GM19240 (cell line): ENCODE measurements at regions not wholly inside any gene's neighbourhood (a gene's known extent, or its start where the extent isn't known, plus 50 kb on each side); places are given as distances from the start of the nearest gene placed in this dataset.
"Not testable (repeated sequence)": the region's sequence is repeated elsewhere in the genome, so short reads cannot be mapped to it uniquely, and the experiment has no call there.

Source experiments
- DNase-seq: peaks from one replicate; pipeline ENCODE4 v3.0.0; 2011; ENCODE audit warnings: low spot score; ENCODE audit not compliant: insufficient read length

DNA sequence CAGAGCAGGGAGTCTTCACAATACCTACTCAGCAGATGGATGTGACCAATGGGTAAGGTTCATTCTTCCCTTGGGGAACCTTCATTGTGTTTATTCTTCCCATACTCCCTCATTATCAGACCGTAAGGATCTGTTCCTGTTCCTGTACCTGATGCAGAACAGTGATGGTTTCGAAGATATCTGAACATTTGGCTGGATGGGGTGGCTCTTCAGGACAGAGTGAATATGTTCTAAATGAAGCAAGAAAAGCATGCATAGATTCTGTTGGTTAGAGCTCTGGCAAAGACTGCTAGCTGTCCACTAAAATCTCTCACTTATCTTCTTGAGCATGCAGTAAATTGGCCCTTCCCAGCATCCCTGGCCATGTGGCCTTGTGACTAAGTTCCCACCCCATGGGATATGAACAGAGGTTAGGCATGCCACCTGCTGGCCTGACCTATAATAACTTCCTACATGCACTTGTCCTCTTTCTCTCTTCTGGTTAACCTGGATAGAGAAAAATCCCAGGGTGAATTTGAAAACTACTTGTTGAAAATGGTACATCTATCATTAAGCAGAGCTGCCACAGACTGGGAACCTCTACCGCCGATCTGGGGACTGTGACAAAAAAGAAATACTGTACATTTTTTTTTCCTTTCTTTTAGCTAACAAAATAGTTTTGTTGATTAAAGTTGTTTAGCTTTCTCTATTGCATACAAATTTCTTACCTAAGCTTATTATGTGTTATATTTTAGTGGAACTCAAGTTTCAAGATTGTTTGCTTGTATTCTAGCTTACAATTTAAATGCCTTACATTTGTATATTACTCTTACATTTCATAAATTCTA lies 60.0 kb upstream of the BANK1 start:
- peak; percentile 3 for DNase-seq

DNA sequence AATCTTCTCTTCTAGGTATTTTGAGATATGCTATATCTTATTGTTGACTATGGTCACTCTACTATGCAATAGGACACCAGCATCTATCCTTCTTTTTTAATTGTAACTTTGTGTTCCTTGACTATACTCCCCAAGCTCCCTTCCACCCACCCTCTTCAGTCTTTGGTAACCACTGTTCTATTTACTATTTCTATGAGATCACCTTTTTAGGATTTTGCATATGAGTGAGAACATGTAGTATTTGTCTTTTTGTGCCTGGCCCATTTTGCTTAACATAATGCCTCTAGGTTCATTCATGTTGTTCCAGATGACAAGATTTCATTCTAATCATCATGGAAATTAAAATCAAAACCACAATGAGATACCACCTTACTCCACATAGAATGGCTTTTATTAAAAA lies 63.3 kb upstream of the BANK1 start:
- DNase-seq, result no peak

DNA sequence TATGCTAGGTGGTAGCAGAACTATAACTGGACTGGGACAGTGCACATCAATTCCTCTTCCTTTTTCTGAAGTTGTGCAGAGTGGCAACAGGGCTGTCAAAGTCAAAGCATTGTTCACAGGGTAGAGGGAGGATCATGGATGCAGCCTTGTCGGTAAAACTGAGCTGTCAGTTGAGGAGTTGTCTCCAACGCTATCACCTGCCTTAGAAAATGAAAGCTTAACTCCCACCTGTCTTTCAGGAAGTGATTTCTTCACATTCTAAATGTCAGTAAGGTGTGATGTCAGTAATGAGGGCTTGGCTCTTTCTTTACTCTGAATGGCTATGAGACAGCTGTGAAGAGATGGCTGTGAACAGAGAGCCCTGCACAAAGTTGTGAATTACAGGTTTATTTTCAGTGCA lies 66.4 kb upstream of the BANK1 start:
- DNase-seq, result no peak

DNA sequence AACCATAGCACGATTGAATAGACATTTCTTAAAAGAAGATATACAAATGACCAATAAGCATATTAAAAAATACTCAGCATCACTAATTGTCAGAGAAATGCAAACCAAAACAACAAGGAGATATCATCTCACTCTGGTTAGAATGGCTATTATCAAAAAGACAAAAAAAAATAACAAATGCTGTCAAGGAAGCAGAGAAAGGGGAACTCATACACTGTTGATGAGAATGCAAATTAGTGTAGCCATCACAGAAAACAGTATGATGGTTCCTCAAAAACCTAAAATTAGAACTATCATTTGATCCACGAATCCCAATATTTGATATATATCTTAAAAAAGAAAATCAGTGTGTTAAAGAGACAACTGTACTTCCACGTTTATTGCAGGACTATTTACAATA lies 71.7 kb upstream of the BANK1 start:
- no peak for DNase-seq

DNA sequence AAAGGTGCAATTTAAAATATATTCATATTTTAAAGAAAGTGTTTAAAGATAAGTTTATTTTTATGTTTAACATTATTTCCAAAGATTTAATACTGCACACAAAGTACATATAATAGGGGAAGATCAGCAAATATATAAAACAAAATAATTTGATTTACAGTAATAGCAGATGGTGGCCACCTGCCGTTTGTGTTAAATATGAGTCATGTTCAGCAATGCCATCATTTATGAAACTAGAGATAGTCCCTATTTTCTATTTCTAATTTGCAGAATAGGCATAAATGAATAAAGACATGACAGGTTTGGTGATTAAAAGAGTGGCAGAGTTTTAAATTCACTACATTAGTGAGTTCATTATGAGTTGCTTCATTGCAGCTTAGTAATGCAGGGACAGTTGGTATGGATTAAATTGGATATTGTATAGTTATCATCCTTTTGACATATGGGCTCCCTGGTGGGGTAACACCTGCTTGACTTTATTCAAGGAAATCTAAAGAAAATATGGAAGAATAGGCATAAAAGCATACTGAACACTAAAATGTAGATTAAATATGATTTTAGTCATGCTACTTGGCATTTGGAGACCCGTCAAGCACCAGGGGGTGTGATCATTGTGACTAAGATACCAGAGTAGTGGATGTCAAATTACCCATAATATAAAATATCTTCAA lies 78.8 kb upstream of the BANK1 start:
- no peak for DNase-seq

DNA sequence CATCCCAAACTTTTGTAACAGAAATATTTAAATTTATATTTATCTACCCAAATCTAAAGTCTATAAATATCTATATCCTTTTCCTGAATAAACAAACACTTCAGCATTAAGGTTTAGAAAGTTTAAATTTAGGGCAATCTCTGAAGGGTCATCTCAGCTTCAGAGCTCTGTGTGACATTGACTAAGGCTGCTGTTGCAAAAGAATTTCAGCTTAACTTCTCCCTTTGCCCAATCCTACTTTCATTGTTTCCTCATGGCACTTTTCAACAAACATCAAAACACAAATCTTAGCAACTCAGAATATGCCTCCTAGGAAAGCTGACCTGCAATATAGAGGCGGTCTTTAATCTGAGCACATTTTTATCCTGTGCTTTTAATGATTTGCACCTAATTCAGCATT lies 79.7 kb upstream of the BANK1 start:
- DNase-seq, result no peak

DNA sequence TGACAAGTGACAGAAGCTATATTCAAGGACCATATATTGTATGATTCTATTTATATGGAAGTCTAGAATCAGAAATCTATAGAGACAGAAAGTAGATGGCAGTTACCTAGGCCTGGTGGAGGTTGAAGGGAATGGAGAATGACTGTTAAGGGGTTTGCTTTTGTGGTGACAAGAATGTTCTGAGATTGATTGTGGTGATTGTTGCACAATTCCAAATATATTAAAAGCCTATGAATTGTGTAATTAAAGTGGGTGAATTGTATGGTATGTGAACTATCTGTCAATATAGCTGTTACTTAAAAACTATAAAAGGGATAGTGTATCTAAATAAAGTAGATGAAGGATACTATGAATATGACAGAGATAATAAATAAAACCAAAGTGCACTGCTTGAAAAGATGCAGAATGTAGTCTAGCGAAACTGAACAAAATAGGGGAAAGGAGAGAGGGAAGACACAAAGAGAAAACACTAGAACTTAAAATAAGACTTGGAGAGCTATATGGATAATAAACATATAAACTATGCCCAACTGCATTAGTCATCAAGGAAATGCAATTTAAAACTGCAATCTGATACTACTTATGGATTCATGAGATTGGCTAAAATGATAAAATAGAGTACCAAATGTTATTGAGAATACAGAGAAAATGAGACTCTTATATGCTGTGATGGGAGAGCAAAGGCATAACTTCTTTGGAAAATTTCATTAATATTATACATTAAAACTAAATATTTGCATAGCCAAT lies 82.1 kb upstream of the BANK1 start:
- DNase-seq, result no peak

DNA sequence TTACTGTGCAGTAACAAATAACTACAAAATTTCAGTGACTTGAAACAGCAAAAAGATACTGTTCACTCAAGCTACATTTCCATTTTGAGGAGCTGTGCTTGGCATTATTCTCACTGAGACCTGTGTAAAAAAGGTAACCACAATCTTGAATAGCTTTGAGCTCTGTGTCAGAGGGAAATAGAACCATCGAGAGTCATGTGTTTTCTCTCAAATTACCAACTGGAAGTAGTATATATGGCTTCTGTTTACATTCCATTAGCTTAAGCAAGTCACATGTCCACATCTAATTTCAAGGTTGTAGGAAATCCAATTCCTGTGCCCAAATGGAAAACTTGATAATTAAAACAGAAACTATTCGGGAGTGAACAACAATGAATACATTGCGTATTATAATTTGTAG lies 82.9 kb upstream of the BANK1 start:
- DNase-seq, result no peak

DNA sequence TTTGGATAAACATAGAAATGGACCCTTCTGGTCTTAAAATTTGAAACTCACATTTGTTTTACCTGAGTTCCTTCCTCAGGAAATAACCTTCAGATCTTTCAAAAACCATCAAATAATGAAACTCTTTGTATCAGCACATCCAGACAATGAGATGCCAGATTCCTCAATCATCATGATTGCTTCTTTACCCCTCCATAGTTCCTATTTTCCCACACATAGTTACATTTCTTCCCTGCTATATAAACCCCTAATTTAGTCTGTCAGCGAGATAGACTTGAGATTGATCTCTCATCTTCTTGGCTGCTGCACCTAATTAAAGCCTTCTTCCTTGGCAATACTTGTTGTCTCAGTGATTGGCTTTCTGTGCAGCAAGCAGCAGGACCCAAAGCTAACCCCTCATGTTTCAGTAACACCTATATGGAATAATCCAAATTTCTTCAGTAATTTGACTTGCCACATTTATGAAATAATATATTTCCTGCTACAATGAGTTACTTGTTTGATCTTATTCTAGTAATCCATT lies 83.9 kb upstream of the BANK1 start:
- DNase-seq, result no peak

DNA sequence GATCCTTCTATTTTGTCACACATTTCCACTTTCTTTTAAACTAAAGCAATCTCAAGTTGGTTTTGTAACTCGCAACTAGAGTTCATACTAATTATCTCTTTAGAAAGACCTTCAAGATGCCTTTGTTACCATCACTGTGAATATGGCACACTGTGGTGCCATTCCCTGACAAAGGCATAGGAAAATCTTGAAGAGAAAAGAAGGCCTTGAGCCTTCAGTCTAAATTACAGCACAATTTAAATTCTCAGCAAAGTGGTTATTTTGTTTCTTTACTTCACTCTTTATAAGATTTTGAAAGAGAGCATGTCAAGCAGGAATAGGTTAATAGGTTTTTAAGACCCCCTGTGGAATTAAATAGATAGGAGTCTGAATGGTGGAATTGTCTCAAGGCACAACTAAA lies 89.0 kb upstream of the BANK1 start:
- DNase-seq, result no peak

DNA sequence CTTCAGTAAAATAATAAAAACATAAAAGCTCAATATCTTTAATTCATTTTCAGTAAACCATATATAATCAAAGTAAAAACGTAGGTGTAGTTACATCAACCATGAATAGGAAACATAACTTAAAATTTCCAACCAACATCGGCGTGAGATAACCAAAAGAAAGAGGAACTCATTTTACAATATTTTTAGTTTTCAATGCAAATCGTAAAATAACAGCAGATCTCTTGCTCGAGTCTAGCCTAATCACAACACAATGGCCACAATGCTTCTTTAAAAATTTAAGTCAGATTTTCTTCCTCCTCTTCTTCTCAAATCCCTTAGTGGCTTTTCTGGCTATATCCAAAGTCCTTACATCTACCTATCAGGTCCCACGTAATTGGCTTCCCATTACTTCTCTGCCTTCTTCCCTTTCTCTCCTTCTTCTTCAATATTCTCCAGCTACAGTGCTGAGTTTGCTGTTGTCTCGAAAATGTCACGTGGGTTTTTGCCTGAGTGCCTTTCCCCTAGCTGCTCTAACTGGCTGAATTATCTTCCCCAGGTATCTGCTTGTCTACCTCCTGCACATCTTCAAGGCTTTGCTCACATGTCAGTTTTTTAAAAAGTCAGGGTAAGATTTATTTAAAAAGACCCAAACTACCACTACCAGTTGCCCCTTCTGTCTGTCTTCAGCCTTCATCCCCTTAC lies 90.9 kb upstream of the BANK1 start:
- no peak for DNase-seq

DNA sequence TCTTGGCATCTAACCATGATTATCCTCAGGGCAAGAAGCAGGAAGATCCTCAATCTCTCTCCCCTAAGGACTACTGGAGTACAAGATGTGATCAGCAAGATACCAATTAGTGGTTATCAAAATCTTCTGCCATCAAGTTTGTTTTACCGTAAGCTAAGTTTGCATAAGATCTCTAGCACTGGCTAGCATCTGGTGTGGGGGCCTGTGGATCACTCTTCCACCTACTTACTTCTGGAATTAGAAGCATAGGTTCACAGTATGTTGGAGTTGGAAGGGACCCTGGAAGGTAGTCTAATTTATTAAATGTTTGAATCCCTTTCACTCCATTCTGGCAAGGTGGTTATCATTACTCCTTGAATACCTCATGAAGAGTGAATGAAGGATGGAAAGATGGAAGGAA lies 93.3 kb upstream of the BANK1 start:
- DNase-seq, result no peak

DNA sequence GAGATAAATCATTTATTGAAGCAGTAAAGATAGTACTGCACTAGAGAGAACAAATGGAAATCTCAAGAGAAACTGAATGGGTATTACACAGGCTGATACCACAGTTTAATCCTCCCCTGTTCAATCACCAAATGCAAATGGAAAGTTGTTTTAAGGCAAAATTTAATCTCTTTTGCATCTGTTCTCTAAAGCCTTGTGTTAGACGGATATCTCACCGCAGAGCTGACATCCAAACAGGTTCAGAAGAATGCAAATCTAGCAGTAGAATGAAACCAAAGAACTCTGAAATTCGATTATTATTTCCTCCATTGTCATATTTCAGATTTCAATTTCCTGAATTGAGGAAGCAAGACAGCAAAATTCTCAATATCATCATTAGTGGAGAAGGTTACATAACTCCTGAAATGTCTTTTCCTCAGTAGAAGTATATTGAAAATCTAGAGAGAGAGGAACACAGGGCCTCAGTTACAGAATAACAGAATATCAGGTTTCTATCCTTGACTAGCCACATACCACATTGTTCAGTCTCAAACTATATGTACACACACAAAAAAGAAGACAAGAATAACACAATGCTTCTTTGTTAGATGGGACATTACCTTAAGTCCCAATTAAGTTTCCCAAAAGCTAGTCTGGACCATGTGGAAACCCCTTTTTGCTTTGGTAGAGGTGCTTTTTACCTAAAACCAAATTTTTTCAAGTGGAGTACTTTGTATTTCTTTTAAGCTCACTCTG lies 94.1 kb upstream of the BANK1 start:
- DNase-seq, result no peak

DNA sequence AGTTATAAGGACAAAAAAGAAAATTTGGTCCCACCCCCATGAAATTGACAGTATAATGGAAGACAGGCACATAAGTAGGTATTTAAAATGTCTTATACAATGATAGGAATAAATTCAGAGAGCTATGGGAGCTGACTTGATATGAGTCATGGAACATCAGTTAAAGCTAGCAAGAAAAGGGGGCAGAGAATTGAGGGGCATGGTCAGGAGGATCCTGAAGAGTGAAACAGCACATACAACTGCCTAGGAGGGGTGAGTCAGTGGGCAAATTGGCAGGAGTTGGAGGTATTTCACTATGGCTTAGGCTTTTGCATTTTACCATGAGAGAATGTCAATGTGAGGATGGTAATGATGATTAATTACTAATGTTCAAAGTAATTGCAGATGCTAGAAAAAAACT lies 95.4 kb upstream of the BANK1 start:
- no peak for DNase-seq

DNA sequence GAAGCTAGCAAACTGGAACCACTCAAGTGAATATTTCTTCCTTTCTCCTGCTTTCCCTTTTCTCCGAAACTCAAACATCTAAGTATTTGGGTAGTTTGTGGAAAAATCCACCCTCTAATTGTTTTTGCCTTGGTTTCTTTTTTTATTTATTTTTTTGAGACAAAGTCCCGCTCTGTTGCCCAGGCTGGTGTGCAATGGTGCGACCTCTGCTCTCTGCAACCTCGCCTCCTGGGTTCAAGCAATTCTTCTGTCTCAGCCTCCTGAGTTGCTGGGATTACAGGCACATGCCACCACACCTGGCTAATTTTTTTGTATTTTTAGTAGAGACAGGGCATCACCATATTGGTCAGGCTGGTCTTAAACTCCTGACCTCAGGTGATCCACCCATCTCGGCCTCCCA lies 96.1 kb upstream of the BANK1 start:
- DNase-seq, result not testable (repeated sequence)

DNA sequence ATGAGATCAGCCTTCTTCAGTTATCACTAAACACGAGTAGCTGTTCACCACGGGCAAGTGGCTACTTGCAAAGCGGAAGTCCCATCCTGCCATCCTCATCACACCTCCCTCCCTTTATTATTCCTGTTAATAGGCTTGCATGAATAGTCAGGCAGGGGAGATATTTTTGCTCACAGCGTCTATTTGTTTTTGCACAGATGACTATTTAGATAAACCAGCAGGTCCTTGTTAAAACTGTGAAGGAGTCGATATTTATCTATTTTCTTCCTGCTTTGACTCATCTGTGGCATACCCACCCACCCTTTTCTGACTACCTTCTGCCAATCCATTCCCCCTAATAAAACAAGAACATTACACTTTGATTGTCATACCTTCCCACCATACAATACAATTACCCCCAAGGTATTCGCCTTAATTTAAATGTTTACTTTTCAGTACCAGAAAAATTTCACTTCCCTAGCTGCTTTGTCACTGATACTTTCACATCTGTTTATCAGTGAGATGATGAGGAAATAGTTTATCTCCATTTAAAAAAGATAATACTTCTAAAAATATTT lies 96.6 kb upstream of the BANK1 start:
- no peak for DNase-seq

DNA sequence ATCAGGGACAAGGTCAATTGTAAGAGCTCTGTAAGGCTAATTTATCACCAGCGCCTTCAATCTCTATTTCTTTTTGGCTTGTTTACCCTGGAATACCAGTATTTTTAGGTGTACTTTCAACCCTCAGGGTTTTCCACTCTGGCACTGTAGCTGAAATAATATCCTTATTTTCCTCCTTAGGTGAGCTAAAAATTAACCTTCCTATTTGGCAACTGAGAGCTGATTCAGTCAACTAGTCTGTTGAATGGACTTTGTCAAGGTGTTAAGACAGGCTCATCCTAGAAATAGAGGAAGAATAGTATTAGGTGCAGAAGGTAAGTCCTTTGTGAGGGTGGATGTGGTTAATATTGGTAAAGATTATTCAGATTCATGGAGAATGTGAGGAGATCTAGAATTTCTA lies 101.3 kb upstream of the BANK1 start:
- no peak for DNase-seq

DNA sequence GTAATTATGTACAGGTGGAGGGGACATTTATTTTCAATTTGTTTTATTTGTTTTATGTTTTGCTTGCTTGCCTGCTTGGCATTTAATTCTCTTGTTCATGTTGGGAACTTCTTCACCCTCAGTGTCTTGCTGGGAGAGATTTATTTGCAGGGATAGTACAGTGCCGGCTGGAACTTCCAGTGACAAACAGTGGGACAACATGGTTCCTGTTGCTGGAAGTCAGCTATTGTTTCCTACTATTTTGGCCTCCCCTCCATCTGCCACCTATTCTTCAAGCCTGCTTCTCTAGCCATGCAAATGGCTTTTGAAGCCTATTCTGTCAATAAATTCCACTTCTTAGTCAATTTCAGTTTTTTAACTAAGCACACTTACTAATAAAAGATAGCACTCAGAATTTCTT lies 105.4 kb upstream of the BANK1 start:
- DNase-seq, result no peak

DNA sequence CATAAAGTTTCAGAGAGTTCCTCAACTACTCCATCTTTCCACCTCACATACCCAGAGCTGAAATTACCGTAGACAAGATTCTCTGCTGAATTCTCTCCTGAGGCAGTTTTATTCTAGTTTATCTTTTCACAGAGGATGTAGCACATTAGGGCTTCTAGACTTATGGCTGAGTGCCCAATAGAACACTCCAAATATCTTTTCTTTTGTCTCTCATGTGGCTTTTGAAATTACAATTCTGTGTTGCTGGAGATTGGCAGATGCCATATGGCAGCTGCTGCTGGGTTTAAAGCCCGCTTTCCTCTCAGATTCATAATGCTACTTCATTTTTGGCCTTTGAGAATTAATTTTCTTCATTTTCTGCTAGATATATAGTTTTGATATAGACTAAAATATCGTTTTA lies 107.6 kb upstream of the BANK1 start:
- DNase-seq, result no peak

DNA sequence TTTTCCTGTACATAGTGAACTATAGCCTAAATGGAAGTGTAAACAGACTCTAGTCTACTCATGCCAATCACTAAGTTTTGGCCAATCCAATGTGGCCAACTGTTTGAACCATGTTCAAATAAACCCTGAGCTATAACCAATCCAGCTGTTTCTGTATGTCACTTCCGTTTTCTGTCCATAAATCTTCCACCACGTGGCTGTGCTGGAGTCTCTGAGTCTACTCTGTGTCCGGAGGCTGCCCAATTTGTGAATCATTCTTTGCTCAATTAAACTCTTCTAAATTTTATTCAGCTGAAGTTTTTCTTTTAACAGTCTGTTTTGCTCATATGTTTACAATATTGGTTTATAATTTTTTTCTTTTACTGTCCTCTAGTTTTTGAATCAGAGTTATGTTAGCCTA lies 112.3 kb upstream of the BANK1 start:
- no peak for DNase-seq

DNA sequence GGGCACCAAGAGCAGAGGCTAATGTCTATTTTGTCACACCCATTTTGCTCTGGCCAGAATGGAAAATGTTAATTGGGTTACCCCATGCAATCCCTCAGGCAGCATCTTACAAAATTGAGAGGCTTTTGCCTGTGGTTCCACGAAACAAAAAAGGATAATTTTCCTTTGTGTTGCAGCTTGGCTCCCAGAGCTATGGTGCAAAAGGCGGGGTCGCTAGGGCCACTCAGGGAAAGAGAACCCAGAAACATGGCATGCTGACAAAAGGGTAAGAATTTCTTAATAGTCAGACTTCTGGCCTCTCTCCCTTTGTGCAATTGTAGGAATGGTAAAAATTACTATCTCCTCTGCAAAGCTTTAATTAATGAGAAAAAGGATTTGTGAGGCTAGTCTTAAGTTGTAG lies 119.6 kb upstream of the BANK1 start:
- DNase-seq, result no peak
